OCI-LY3 (cell line): ENCODE measurements at regions not wholly inside any gene's neighbourhood (a gene's known extent, or its start where the extent isn't known, plus 50 kb on each side); places are given as distances from the start of the nearest gene placed in this dataset.

ENCODE experiments used
- EZH2phosphoT487 ChIP-seq: fragments of 200-600 bp; shearing (Covaris generic); IDR thresholded peaks from 2 replicates; pipeline ENCODE4 v1.6.1; 2018; ENCODE audit warnings: antibody characterized with exemption, mixed run types, low read depth
- TF ChIP-seq, protein P1 (sequence below): fragments of 200-600, 300-600 bp; sonication (generic); IDR thresholded peaks from 2 replicates; pipeline ENCODE4 v1.5.1; 2014; ENCODE audit warnings: antibody characterized with exemption, low read length, low read depth

DNA sequence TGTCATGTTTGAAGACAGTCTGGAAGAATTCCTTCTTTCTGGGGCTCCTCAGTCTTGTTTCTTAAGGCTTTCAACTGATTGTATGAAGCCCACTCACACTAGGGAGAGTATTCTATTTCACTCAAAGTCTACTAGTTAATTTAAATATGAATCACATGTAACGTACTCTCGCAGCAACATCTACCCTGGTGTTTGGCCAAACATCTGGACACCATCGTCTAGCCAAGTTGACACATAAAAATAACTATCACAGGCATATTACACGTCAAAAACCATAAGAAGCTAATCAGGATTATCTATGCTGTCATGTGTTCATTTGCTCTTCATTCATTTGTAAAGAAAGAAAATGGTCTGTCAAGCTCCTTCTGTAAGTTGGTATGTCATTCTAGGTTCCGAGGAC is 787.4 kb downstream of the KCNJ2 start:
- TF ChIP-seq, protein P1, sequence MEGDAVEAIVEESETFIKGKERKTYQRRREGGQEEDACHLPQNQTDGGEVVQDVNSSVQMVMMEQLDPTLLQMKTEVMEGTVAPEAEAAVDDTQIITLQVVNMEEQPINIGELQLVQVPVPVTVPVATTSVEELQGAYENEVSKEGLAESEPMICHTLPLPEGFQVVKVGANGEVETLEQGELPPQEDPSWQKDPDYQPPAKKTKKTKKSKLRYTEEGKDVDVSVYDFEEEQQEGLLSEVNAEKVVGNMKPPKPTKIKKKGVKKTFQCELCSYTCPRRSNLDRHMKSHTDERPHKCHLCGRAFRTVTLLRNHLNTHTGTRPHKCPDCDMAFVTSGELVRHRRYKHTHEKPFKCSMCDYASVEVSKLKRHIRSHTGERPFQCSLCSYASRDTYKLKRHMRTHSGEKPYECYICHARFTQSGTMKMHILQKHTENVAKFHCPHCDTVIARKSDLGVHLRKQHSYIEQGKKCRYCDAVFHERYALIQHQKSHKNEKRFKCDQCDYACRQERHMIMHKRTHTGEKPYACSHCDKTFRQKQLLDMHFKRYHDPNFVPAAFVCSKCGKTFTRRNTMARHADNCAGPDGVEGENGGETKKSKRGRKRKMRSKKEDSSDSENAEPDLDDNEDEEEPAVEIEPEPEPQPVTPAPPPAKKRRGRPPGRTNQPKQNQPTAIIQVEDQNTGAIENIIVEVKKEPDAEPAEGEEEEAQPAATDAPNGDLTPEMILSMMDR: no peak
- TF ChIP-seq EZH2phosphoT487: no peak
